Thoracic aorta (tissue), 2 donors: ENCODE measurements at regions not wholly inside any gene's neighbourhood (a gene's known extent, or its start where the extent isn't known, plus 50 kb on each side); places are given as distances from the start of the nearest gene placed in this dataset.
"Not testable (repeated sequence)": the region's sequence is repeated elsewhere in the genome, so short reads cannot be mapped to it uniquely, and the experiment has no call there.

Source experiments
- ATAC-seq: fragments of 150-250 bp; one replicate; pipeline ENCODE4 v1.8.0; 2017; ENCODE audit warnings: low read depth; ENCODE audit not compliant: insufficient number of reproducible peaks, low FRiP score
- DNase-seq: peaks from one replicate; pipeline ENCODE4 v3.0.0-alpha.2; 2020; ENCODE audit warnings: low spot score
- H3K27ac ChIP-seq, 2 donors: fragments of 200-600 bp; sonication (generic); 1 replicate in 1 of 2; 2 replicates in 1 of 2; pipeline ENCODE4 v1.5.1; 2016; ENCODE audit warnings: mild to moderate bottlenecking in 2 of 2, moderate library complexity in 2 of 2
- H3K27me3 ChIP-seq: fragments of 200-600 bp; sonication (generic); replicated peaks from 2 replicates; pipeline ENCODE4 v1.6.0; 2016; ENCODE audit warnings: mild to moderate bottlenecking; ENCODE audit not compliant: insufficient read depth
- H3K36me3 ChIP-seq: fragments of 200-600 bp; sonication (generic); one replicate; pipeline ENCODE4 v1.5.1; 2016
- H3K4me1 ChIP-seq, 2 donors: fragments of 200-600 bp; sonication (generic); 1 replicate in 1 of 2; 2 replicates in 1 of 2; pipeline versions ENCODE4 v1.5.1 to v1.6.0; 2016; ENCODE audit warnings: low read depth in 2 of 2, mild to moderate bottlenecking in 1 of 2; ENCODE audit not compliant: control insufficient read depth in 1 of 2
- H3K4me3 ChIP-seq: fragments of 200-600 bp; sonication (generic); 2 replicates; pipeline ENCODE4 v1.5.1; 2016; ENCODE audit warnings: mild to moderate bottlenecking
- H3K9me3 ChIP-seq: fragments of 200-600 bp; sonication (generic); 2 replicates; pipeline ENCODE4 v1.5.1; 2016

GRCh38 chr1:223991297-223991857, 122.5 kb upstream of the FBXO28 start:
- H3K27me3 ChIP-seq, H3K9me3 ChIP-seq, DNase-seq, H3K4me1 ChIP-seq, ATAC-seq, H3K4me3 ChIP-seq, H3K36me3 ChIP-seq: not testable (repeated sequence)
- H3K27ac ChIP-seq, result peak overlapping the region in 1 of 2 donors; percentile 96

DNA sequence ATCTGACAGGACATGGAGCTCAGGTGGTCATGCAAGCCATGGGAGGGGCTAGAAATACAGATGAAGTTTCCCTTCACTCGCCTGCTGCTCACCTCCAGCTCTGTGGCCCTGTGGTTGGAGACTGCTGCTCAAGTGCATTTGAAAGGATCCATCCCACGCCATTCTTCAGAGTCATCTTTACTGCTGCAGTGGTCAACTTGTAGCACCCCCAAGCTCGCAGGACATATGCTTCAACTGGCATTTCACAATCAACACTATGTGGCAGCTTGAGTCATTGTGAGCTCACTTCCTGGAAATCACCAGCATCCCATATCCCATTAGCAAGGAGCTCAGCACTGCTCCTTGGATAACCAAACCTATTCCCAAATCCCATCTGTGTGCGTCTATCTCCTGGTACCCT, 116.2 kb upstream of the TP53BP2 start:
- ATAC-seq, DNase-seq, H3K27ac ChIP-seq, H3K4me1 ChIP-seq, H3K27me3 ChIP-seq, H3K36me3 ChIP-seq, H3K9me3 ChIP-seq, H3K4me3 ChIP-seq: not testable (repeated sequence)

DNA sequence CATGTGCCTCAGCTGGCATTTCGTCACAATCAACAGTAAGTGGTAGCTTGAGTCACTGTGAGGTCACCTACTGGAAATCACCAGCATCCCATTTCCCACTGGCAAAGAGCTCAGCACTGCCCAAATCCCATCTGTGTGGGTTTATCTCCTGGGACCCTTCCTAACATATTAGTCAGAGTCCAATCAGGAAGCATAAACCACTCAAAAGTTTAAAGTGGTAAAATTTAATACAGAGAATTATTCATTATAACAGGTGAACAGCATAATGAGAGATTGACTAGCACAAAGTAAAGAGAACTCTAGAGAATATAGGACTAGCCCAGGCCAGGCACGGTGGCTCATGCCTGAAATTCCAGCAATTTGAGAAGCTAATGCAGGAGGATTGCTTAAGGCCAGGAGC, 107.1 kb upstream of the TP53BP2 start:
- H3K27ac ChIP-seq, H3K27me3 ChIP-seq, ATAC-seq, H3K9me3 ChIP-seq, H3K36me3 ChIP-seq, H3K4me1 ChIP-seq, H3K4me3 ChIP-seq, DNase-seq: not testable (repeated sequence)

DNA sequence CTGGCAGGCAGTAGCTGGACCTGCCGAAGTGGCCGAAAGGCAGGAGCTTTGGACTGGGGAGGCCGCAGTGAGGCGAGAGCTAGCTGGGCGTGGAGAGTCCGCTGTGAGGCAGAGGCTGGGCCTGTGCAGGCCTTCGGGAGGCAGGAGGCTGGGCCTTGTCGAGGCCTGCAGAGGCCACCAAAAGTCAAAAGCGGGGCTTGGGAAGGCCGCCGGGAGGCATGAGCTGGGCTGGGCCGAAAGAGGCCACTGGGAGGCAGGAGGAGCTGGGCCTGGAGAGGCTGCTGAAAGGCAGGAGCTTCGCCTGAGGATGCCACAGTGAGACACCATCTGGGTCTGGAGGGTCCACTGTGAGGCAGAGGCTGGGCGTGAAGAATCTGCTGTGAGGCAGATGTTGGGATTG, 105.8 kb upstream of the TP53BP2 start:
- not testable (repeated sequence) for H3K27ac ChIP-seq, ATAC-seq, H3K36me3 ChIP-seq, DNase-seq, H3K4me1 ChIP-seq, H3K27me3 ChIP-seq, H3K4me3 ChIP-seq, H3K9me3 ChIP-seq

- not testable (repeated sequence) for H3K27me3 ChIP-seq, H3K9me3 ChIP-seq, H3K4me3 ChIP-seq, DNase-seq, H3K36me3 ChIP-seq, ATAC-seq, H3K27ac ChIP-seq, H3K4me1 ChIP-seq
Measured at GRCh38 chr1:223949944-223950343, 104.2 kb upstream of the TP53BP2 start.

DNA sequence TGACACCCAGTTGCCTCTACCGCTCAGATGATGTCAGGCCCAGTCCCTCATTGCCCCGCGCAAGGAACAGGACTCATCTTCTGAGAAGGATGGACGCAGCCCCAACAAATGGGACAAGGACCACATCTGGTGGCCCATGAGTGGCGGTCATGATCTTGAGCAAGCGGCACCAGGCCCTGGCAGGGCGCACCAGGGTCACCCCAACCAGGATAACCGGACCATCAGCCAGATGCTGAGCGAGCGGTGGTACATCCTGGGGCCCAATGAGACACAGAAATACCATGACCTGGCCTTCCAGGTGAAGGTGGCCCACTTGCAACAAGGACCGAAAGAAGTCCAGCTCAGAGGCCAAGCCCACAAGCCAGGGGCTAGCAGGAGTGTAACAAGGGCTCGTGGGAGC, 102.3 kb upstream of the TP53BP2 start:
- H3K4me1 ChIP-seq, H3K27ac ChIP-seq, H3K36me3 ChIP-seq, H3K4me3 ChIP-seq, H3K9me3 ChIP-seq, H3K27me3 ChIP-seq, DNase-seq, ATAC-seq: not testable (repeated sequence)

- H3K36me3 ChIP-seq, DNase-seq, H3K27ac ChIP-seq, H3K4me3 ChIP-seq, H3K4me1 ChIP-seq, ATAC-seq, H3K27me3 ChIP-seq, H3K9me3 ChIP-seq: not testable (repeated sequence)
Measured at GRCh38 chr1:223936592-223936991, 90.8 kb upstream of the TP53BP2 start.

GRCh38 chr1:223931476-223931875, 85.7 kb upstream of the TP53BP2 start:
- not testable (repeated sequence) for H3K27me3 ChIP-seq, DNase-seq, ATAC-seq, H3K4me1 ChIP-seq, H3K36me3 ChIP-seq, H3K9me3 ChIP-seq, H3K27ac ChIP-seq, H3K4me3 ChIP-seq

GRCh38 chr1:223920805-223921204, 75.1 kb upstream of the TP53BP2 start:
- not testable (repeated sequence) for H3K4me3 ChIP-seq, H3K4me1 ChIP-seq, H3K27ac ChIP-seq, H3K27me3 ChIP-seq, H3K36me3 ChIP-seq, H3K9me3 ChIP-seq, DNase-seq, ATAC-seq

- H3K27ac ChIP-seq, H3K36me3 ChIP-seq, ATAC-seq, DNase-seq, H3K27me3 ChIP-seq, H3K4me3 ChIP-seq, H3K4me1 ChIP-seq, H3K9me3 ChIP-seq: not testable (repeated sequence)
Measured at GRCh38 chr1:223915476-223915875, 69.7 kb upstream of the TP53BP2 start.

DNA sequence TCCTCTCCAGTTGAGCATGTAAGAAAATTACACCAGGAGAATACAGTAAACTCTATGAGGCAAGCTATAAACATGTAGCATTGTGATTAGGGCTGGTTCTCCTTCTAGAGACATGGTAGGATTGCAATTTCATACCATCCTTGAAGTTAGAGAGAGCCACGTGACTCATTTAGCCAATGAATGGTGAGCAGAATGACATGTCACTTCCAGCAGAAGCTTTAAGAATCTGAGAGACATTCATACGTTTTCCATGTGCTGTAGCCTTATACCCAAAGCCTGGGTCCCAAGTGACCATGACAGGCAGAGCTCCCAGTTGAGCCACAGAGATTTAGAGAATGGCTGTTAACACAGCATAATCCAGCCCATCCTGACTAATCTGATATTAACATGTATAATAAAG, 68.0 kb upstream of the TP53BP2 start:
- not testable (repeated sequence) for H3K4me3 ChIP-seq, H3K27me3 ChIP-seq, H3K4me1 ChIP-seq, H3K9me3 ChIP-seq, H3K27ac ChIP-seq, ATAC-seq, DNase-seq, H3K36me3 ChIP-seq
